ENCODE measurements at regions not wholly inside any gene's neighbourhood (a gene's known extent, or its start where the extent isn't known, plus 50 kb on each side); places are given as distances from the start of the nearest gene placed in this dataset.

DNA sequence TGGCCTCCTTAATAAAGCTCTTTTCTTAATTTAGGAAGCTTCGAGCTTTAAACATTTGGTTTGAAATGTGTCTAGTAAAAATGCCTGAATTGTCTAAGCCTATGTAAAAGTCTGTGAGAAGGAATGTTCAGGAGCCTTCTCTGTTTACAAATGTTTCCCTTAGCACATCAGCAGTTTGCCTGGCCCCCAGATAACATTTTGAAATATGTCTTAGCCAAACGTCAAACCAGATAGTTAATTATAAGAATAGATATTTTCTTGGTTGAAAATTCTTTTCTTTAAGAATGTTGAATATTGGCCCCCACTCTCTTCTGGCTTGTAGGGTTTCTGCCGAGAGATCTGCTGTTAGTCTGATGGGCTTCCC is 498.6 kb downstream of the CCDC85A start:
- TF ChIP-seq, protein P1, sequence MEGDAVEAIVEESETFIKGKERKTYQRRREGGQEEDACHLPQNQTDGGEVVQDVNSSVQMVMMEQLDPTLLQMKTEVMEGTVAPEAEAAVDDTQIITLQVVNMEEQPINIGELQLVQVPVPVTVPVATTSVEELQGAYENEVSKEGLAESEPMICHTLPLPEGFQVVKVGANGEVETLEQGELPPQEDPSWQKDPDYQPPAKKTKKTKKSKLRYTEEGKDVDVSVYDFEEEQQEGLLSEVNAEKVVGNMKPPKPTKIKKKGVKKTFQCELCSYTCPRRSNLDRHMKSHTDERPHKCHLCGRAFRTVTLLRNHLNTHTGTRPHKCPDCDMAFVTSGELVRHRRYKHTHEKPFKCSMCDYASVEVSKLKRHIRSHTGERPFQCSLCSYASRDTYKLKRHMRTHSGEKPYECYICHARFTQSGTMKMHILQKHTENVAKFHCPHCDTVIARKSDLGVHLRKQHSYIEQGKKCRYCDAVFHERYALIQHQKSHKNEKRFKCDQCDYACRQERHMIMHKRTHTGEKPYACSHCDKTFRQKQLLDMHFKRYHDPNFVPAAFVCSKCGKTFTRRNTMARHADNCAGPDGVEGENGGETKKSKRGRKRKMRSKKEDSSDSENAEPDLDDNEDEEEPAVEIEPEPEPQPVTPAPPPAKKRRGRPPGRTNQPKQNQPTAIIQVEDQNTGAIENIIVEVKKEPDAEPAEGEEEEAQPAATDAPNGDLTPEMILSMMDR (IDR thresholded peaks at IDR 0.05): no peak
- TF ChIP-seq EP300 (IDR thresholded peaks at IDR 0.05) (no peak), POLR2A (IDR thresholded peaks at IDR 0.05) (no peak), POLR2AphosphoS5 (IDR thresholded peaks at IDR 0.05) (no peak)
